ENCODE measurements at regions not wholly inside any gene's neighbourhood (a gene's known extent, or its start where the extent isn't known, plus 50 kb on each side); places are given as distances from the start of the nearest gene placed in this dataset.

GRCh38 chr5:32942225-32942989 is 231.3 kb downstream of the NPR3 start (continued):
- peak; percentile 29 to 51 (median 50); a peak in 4 of 6 replicates for TF ChIP-seq CTCF (IDR thresholded peaks at IDR 0.05 in 2 of 3, conservative IDR thresholded peaks at IDR 0.05 in 1 of 3; ENCODE audit: insufficient read depth in 2 of 3, low read depth in 1 of 3, low read length in 3 of 3)
- no peak for TF ChIP-seq STAG1 (CRISPR knock-in tag; IDR thresholded peaks at IDR 0.05; ENCODE audit: borderline replicate concordance)
- no peak for TF ChIP-seq SPI1 (IDR thresholded peaks at IDR 0.05; ENCODE audit: borderline replicate concordance, low read depth, low read length)

- no peaks in the 10 kb centered on the region for H3K79me2 ChIP-seq (ENCODE audit: control insufficient read depth, insufficient read depth, low read length)
- no peaks in the 10 kb centered on the region for H3K9me1 ChIP-seq (ENCODE audit: control insufficient read depth, insufficient read depth, low read length)
- FAIRE-seq (no peak), ATAC-seq (no peak), DNase-seq (ENCODE audit: extremely low read depth in 1 of 4, low spot score in 3 of 4) (no peak)
- BruUV-seq (replicated peaks) = no TSS peak
- no peaks in the 10 kb centered on the region for H3K9me3 ChIP-seq (replicated peaks; ENCODE audit: control insufficient read depth, insufficient read depth, low read depth, low read length)
- no peak overlapping the region for H3K4me2 ChIP-seq (ENCODE audit: insufficient read depth, low read length)
- no peaks in the 10 kb centered on the region for H4K20me1 ChIP-seq (replicated peaks; ENCODE audit: control insufficient read depth, insufficient read depth, low read length)
- CTCF ChIA-PET (ENCODE audit: low intra/inter-chr PET ratio) = no interaction called here
- intact Hi-C loops (cut with micrococcal nuclease) (loop anchor here (10.0 kb wide), 1 partner anchor 245 kb away; no protein-coding TSS in a partner anchor), in situ Hi-C loops (cut with MboI) (no loop called here)
- POLR2A ChIA-PET = no interaction called here
- WGBS (ENCODE audit: insufficient coverage, low coverage, missing lambda C conversion rate) = 0% methylated on average over 6 of the region's 6 CpGs
- no peaks in the 10 kb centered on the region for H3K4me1 ChIP-seq (replicated peaks in 1 of 2; ENCODE audit: control insufficient read depth in 2 of 2, insufficient read depth in 2 of 2, low read length in 2 of 2)
- no peak overlapping the region for H2AFZ ChIP-seq (ENCODE audit: low read depth, low read length)
- H3K27me3 ChIP-seq (ENCODE audit: control insufficient read depth in 2 of 2, insufficient read depth in 2 of 2, low read length in 2 of 2) = no peaks in the 10 kb centered on the region
- no peak overlapping the region for H3K27ac ChIP-seq (ENCODE audit: extremely low read depth, low read depth, low read length)
- H3K9ac ChIP-seq (ENCODE audit: insufficient read depth in 1 of 2, low read depth in 2 of 2, low read length in 2 of 2) = no peak overlapping the region
- H3K36me3 ChIP-seq (ENCODE audit: control insufficient read depth, insufficient read depth, low read length) = no peaks in the 10 kb centered on the region
- H3K4me3 ChIP-seq = no peak overlapping the region
- TF ChIP-seq NBN (IDR thresholded peaks at IDR 0.05; ENCODE audit: low read depth) (no peak), ZBTB7A (IDR thresholded peaks at IDR 0.05; ENCODE audit: borderline replicate concordance, control insufficient read depth, low read depth, low read length) (no peak), CSDE1 (IDR thresholded peaks at IDR 0.05) (no peak), KAT2B (IDR thresholded peaks at IDR 0.05; ENCODE audit: low read depth, low read length) (no peak), ARHGAP35 (IDR thresholded peaks at IDR 0.05; ENCODE audit: partially characterized antibody) (no peak), ZNF23 (CRISPR knock-in tag; IDR thresholded peaks at IDR 0.05) (no peak), ZNF699 (CRISPR knock-in tag; IDR thresholded peaks at IDR 0.05; ENCODE audit: insufficient replicate concordance) (no peak), ZNF311 (CRISPR knock-in tag; IDR thresholded peaks at IDR 0.05) (no peak), FOXA1 (IDR thresholded peaks at IDR 0.05; ENCODE audit: borderline replicate concordance) (no peak), ILK (tag; IDR thresholded peaks at IDR 0.05; ENCODE audit: borderline replicate concordance, low read depth) (no peak), POLR2B (IDR thresholded peaks at IDR 0.05; ENCODE audit: low read depth, partially characterized antibody) (no peak), KDM4B (IDR thresholded peaks at IDR 0.05; ENCODE audit: borderline replicate concordance in 2 of 2, low read depth in 1 of 2) (no peak), ZBTB2 (IDR thresholded peaks at IDR 0.05) (no peak), HNRNPK (IDR thresholded peaks at IDR 0.05; ENCODE audit: low read depth, low read length, poor library complexity, severe bottlenecking) (no peak), FUS (optimal IDR thresholded peaks at IDR 0.05; ENCODE audit: low read depth, low read length) (no peak)
These were observed 238.3 kb downstream of the NPR3 start for GRCh38 chr5:32949286-32949970.
